Cerebellar nuclear complex (tissue), 1 donor: ENCODE measurements at regions not wholly inside any gene's neighbourhood (a gene's known extent, or its start where the extent isn't known, plus 50 kb on each side); places are given as distances from the start of the nearest gene placed in this dataset.

Experiments used
- DNase-seq, 2 experiments: peaks; one replicate each; lab custom pipeline; 2025; lab: John Stamatoyannopoulos, UW

DNA sequence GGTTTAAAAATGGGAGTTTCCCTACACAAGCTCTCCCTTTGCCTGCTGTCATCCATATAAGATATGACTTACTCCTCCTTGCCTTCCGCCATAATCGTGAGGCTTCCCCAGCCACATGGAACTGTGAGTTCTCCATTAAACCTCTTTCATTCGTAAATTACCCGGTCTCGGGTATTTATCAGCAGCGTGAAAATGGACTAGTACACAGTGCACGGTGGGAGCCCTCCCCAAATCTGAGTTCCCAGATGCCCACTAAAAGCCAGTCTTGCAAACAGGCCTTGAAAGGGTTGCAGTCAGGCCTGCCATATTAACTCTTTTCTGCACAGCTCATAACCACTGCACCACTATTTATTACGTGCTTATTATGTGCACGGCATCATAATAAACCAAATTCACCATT is 400.9 kb downstream of the PRDM2 start:
- no peak for DNase-seq

DNA sequence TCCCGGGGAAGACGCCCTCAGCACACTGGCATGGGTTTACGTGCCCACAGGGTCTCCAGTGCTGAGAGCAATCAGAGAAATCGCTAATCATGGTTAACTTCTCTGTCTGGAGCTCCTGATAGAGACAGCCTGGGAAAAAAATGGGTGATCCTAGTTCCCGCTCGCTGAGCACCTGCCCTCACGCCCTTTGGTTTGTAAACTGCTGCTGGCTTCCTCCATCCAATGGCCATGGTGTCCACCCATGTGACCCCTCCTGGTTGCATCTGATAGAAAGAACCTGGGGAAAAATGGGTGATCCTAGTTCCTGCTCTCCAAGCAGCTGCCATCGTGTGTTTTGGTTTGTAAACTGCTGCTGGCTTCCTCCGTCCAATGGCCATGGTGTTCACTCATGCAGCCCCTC is 402.2 kb downstream of the PRDM2 start:
- DNase-seq = no peak

DNA sequence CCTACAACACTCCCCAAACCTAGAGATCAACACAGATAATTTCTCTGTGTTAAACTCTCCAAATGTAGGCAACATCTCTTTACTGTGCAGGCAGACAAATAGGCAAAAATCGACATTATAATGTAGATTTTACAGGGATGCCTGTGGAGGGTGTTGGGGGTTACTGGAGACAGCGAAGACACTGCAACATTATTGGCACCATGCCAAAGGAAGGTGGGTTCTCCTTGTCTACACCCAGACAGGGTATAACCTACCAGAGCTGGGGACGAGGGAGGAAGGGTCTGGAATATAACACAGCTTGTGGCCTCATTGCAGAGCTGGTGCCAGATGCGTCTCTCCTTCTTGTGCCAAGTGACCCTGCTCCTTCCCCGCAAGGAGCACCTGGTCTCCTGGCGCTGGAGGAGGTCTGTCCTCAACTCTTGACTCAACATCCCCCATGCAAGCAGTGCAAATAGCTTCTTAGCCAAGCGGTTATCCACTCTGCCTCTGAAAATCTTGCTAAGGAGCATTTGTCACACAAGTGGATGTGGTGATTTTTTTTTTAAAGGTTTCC is 404.0 kb downstream of the PRDM2 start:
- no peak for DNase-seq

DNA sequence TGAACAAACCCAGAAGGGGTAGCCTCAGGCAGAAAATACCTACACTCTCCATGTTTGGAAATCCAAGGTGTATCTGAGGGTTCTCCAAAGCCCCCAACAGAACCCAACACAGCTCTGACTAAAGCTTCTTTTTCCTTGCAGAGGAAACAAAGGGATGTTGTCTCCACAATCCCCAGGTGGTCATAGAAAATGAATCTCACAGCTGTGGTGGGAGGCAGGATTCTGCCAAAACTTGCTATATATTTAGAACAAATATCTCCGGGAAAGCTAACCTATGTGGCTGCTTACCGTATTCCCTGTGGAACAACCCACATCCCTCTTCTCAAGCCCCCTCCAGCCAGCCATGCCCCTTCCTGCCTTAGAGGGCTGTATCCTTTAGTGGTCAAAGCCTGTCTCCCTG is 406.1 kb downstream of the PRDM2 start:
- DNase-seq = no peak

DNA sequence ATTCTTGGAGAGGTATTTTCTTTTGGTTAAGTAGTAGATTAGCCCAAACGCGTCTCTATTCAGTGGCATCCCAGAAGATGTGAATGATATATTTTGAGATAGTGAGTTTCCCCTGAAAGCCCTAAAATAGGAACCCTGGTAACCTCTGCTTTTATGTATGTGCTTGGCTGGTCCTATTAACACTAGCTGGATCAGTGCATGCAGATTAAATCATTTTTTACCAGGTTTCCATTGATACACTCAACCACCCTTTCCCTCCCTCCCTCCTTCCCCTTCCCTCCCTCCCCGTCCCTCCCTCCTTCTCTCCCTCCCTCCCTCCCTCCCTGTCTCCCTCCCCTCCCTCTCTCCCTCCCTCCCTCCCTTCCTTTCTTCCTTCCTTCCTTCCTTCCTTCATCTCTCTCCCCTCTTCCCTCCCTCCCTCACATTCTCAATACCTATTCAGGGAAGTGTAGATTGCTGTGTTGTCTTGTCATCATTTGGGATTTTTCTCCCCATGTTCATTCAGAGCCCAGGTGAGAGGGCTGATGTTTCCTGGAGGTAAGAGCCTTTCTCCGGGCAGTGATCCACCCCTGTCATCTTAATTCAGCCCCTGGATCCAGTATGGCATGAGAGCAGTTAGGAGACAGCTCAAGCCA is 406.8 kb downstream of the PRDM2 start:
- DNase-seq = no peak

DNA sequence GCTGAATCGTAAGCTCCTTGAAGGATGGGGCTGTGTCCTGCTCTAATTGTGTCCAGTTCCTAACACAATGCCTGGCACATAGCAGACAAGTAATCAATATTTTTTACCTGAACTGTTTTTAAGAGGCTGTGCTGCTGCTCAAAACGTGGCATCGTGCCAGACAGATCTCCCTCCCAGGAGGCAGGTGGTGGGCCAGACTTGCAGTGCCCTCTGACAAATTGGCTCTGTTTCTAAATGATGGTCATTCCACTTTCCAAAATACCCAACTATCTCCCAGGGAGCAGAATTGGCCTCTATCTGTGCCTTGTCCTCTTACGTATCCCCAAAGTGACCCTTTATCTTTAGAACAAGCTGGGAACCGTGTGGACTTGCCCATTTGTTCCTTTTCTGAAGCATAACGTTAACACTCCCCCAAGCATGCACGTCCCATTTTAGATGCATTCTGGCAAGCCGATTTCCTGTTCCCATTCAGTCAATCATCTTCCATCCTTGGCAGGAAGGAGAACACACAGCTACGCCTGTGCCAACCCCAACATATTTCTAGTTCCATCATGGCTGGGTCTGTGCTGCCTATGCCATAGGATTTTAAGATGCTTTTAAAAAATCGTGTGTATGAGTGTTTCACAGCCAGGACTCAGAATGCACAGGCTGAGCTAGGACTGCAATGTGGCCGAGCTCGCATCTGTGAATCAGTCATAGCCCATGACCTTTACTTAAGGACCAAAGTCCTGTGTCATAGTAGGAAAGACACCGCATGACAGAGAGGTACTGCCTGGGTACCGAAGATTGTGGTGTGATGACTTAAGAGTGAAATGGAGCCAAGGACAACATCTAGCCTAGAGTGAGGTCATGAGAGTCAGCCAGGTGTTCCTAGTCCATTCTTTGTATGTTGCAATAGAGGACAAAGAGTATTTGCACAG is 408.6 kb downstream of the PRDM2 start:
- DNase-seq = peak; percentile 96

DNA sequence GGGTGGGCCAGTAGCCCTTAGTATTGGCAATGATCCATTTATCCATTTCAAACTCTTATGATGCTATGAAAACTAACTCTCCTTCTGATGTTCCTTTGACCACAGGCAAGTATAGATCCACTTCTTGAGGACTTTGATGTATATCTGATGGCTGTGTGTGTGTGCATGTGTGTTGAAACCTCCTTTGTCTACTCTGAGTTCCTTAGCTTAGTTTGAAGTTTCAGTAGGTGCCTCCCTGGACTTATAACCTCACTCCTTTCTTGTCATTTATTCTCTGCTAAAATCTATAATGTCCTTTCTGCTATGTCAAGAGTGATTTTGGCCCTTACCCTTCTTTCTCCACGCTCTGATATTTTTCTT is 409.3 kb downstream of the PRDM2 start:
- no peak for DNase-seq

DNA sequence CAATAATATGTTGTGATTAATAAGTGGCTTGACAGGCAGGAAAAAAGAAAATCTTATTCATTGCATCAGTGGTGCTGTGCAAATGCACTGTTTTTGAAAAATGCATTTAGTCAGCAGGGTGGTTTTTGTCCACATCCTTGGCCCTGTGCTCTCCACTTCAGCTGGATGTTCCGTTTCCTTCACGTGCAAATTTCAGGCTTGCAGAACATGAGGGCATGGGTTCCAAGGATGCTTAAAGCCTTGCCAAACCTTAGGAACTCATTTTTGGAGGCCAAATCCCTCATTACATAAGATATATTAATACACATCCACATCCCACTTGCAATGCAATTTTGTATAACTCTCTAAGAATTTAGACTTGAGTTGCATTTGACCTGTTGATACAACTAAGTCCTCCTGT is 410.1 kb downstream of the PRDM2 start:
- DNase-seq = no peak

DNA sequence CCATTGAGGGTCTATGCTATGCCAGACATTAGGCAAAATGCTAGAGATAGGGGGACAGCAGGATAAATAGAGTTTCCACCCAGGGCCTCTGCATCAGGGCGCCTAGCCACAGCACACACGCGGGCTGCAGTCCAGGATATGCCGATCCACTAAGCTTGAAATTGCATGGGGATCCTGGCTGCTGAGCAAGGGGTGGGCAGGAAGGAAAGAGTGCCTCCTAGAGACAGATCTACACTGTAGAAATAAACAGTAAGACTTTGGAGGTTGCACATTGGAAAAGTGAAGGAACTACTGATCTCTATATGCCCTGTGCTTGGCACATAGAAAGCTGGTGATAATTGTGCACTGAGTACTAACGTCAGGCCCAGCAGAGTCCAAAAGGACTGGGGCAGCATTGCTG is 411.1 kb downstream of the PRDM2 start:
- DNase-seq = no peak

DNA sequence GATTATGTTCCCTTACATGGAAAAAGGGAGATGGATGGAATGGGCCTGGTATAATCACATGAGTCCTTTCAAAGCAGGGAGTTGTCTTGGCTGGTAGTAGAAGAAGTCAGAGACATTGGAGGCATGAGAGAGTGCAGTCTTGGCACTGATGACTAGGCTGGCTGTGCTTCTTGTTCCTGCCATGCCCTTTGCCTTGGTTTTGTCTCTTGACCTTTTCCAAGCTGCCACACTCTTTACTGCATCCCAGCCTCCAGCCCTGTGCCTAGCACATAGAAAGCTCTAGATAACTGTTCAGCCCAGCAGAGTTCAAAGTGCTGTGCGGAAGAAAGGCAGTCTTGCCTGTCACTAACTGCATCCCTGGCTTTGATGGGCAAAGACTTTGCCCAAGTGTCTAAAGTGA is 412.6 kb downstream of the PRDM2 start:
- DNase-seq = no peak

DNA sequence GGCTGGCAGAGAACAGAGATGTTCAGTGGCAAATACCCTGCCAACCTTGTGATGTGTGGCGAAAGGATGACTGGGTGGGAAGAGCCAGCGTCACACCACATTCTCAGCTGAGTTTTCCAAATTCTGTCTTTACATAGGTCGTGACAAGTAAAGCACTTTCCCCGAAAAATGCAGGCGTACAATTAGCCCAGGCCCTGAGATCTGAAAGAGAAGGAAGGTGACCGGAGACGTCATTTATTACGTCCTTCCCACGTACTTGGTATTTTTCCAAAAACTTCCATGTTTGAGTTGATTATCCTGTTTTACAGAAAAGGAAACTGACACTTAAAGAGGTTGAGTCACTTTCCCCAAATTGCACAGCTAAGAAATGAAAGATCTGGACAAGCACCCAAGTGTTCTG is 413.3 kb downstream of the PRDM2 start:
- DNase-seq = no peak

DNA sequence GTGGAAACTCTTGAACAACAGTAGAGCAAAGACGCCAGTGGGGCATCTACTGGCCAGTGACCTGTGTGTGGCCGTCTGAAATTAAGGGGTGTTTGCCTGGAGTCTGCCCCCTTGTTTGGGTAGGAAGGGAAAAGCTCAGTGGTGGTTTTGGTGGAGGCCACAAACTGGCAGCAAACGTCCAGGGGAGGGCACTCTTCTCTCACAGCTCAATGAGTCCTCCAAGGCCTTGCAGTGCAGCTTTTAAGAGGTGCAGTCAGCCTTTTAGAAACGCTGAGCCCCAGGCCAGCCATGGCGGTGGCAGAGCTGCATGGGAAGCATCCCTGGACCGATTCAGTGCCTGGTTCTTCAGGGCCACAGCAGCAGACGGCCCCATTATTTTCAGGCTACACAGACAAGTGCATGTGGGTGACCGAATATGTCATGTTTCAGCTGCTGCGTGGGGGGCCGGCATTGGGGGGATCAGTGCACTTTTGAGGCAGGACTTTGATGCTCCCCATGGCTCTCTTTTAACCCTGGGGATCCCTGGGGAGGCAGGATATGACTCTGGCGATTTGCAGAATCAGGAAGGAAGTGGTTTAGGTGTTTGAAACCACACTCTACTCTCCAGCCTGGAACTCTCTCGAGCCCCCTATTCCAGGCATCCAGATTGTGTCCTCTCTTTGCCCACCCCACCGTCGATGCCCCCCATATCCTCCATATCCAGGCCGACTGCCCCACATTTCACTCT is 414.0 kb downstream of the PRDM2 start:
- DNase-seq = peak in 1 of 2 experiments; percentile 46

DNA sequence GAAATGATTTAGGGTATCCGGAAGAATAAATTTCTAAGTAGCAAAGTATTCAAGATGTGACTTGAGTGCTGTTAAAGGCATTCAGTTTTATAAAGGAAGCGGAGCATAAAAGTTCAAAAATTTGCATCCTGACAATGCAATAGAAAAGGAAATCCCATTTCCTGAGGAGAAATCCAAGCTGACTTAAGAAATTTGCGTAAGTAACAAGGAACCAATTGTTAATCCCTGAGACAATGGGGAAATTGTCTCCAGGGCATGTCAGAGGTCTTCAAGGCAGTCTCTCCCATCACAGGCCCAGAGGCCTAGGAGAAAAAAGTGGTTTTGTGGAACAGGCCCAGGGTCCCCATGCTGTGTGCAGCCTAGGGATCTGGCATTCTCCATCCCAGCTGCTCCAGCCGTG is 416.0 kb downstream of the PRDM2 start:
- DNase-seq = no peak

DNA sequence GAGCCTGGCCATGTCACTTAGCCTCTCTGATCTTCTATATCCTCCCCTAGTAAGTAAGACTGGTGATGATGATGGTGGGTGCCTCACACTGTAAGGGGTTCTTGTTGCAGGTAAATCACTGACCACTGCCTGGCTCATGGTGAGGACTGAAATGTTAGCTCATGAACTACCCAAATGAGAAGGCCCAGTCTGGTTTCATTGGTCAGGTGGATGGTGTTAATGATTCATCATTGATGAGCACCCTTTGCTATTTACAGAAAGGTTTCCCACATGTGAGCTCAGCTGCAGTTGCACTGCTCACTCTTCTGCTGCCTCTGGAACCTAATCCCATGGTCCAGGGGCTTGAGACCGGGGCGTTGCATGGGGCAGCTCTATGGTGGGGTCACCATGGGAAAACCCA is 417.7 kb downstream of the PRDM2 start:
- DNase-seq = no peak

DNA sequence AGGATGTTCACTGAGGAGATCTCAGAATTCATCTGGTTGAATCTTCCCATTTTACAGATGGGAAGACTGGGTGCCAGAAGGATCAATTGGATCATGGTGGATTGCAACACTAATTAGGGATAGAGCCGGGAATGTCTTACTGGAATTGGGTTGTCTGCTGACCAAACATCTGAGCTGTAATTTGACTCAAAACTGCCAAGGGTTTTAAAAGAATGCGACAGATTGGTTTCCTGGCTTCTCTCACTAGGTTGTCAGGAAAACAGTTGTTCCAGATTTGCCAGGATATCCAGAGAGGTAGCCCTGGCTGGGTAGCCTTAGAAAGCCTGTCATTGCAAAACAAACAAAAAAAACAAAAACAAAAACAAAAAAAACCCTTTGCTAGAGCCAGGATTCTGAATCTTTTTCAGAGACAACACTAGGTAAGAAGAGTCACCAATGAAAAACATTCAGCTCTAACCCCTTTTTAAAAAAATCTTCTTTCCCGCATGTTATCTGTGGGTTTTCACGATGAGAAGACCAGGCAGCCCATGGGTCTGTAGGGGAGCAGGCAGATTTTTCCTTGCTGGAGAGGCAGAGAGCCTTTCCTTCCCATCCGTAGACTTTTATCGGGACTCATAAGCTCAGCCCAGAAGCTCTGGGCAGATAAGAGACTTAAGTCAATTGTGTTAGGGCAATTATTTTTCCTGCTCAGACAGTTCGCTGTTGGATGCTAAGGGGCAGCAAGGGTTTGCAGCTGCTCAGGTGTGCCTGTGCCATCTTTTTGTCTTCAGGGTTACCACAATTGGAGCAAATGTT is 418.9 kb downstream of the PRDM2 start:
- peak in 1 of 2 experiments; percentile 21 for DNase-seq

DNA sequence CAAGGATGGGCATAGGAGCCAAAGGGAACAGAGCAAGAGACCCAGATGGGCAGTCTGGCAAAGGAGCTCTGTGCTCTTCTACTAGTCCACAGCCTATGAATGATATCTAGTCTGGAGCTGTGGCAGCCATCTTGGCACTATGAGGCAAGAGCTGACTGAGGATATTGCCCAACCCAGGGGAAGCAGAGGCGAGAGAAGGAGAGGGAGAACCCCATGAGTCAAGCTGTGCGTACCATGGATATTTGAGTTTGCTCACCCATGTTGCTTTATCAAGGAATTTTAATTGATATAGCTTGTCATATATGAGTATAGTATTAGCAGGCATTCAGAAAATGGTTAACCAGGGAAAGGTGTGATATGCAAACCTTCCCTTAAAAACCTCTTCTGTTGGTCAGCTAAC is 420.9 kb downstream of the PRDM2 start:
- no peak for DNase-seq

DNA sequence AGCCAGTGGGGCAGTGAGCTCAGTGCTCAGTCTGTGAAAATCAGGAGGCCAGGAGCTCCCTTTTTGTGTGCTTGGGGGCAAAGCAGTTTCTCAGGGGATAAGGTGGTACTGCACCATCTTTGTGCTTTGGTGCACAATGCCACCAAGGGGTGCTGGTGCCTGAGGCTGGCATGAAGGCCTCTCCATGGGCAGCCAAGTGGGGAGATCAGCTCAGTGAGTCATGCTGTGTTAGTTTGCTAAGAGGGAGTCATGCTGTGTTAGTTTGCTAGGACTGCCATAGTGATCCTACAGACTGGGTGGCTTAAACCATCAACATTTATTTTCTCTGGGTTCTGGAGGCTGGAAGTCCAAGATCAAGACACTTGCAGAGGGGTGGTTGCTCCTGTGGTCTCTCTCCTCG is 428.1 kb downstream of the PRDM2 start:
- no peak for DNase-seq

DNA sequence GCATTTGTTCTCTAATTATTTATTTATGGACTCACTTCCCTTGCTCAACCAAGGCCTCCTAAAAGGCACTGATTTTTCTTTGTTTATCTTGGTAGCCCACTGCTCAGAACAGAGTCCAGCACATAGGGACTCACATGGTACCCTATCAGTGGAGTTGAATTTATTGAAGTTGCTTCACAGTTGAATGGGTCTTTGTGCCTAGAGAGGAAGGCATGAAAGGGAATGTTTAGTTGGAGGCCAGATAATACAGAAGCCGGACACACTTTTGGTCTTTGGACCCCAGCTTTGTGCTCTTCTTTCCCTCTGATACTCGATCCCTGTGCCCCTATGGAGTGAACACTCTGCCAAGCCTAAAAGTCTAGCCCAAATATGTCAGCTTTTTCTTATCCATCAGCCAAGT is 429.0 kb downstream of the PRDM2 start:
- no peak for DNase-seq

DNA sequence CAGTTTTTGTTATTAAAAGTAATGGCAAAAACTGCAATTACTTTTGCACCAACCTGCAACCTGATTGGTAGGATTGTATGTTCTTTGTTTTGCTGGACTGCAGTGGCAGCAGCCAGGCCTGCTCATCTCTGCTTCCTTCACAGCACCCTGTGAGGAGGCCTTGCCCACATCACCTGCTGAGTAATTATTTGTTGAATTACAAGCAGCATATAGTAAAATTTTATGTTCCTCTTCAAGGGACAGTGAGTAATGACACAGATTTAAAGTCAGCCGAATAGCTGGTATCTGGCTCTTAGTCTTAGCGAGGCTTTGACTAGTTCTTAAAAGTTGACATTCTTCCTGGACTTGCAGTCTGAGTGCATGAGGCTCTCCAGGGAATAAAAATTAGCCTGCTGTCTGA is 435.1 kb downstream of the PRDM2 start:
- no peak for DNase-seq

DNA sequence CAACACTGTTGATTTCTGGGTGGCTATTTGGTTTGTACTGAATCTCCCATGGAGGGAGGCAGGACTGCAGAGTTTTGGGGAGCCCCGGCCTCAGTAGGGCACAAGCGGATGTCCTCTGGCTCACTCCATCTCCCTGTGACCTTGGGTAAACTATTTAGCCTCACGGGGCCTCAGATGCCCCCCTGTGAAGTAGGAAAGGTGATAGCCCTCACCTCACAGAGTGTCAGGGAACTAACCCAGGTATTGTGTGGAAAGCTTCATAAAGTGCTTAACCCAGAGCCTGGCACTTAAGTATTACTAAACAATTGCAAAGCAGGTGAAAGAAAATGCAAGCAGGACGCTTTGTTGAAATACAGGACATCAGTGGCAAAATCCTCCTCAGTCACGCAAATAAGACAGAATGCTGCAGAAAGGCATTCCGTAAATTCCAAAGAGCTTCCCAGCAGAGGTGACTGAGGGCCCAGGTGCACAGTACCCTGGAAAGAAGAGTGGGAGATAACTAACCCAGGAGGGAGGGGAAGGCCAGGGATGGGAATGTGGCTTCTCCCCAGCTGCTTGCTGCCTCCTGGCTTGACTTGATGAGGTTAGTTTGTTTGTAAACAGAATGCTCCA is 436.3 kb downstream of the PRDM2 start:
- no peak for DNase-seq

DNA sequence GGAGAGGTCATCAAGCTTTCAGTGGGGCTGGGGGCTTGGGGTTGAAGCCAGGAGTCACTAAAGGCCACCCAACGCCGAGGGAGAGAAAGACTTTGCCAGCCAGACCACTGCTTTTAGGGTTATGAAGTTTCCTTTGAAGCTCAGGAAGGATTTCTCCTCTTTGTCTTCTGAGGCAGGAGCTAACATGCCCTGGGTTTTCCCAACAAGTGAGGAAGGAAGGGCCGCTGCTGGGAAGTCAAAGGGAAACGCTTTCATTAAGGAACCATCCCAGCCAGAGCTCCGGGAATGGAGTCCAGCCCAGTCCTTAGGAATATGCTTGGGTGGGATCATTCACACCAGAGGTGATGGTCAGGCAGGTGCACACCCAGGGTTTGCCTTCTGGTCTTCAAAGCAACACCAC is 436.9 kb downstream of the PRDM2 start:
- no peak for DNase-seq
